ENCODE measurements at regions not wholly inside any gene's neighbourhood (a gene's known extent, or its start where the extent isn't known, plus 50 kb on each side); places are given as distances from the start of the nearest gene placed in this dataset.
"Not testable (repeated sequence)": the region's sequence is repeated elsewhere in the genome, so short reads cannot be mapped to it uniquely, and the experiment has no call there.

DNA sequence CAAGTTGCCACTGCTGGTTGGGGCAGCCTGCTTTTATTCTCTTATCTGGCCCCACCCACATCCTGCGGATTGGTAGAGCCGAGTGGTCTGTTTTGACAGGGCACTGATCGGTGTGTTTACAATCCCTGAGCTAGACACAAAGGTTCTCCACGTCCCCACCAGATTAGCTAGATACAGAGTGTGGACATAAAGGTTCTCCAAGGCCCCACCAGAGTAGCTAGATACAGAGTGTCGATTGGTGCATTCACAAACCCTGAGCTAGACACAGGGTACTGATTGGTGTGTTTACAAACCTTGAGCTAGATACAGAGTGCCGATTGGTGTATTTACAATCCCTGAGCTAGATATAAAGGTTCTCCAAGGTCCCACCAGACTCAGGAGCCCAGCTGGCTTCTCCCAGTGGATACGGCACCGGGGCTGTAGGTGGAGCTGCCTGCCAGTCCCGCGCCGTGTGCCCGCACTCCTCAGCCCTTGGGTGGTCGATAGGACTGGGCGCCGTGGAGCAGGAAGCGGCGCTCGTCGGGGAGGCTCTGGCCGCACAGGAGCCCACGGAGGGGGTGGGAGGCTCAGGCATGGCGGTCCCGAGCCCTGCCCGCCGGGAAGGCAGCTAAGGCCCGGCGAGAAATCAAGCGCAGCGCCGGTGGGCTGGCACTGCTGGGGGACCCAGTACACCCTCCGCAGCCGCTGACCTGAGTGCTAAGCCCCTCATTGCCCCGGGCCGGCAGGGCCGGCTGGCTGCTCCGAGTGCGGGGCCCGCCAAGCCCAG lies 157.8 kb upstream of the PPP1R3A start:
- DNase-seq = not testable (repeated sequence)

DNA sequence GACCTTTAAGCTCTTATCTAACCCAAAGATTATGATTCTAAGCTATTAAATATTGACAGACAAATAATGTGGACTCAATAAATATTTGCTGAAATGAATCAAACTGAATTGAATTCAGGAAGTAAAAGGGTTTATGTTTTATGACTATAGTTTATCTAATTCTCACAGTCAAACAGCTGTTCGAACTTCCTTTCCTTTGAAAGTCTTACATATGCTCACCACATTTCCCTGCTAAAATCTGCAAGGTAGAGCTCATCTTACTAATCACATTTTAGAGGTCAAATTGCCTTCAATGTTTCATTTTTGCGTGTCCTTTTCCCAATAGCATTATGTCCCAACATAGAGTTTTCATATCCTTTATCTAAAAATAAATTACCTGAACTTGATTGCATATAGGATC lies 154.9 kb upstream of the PPP1R3A start:
- no peak for DNase-seq

DNA sequence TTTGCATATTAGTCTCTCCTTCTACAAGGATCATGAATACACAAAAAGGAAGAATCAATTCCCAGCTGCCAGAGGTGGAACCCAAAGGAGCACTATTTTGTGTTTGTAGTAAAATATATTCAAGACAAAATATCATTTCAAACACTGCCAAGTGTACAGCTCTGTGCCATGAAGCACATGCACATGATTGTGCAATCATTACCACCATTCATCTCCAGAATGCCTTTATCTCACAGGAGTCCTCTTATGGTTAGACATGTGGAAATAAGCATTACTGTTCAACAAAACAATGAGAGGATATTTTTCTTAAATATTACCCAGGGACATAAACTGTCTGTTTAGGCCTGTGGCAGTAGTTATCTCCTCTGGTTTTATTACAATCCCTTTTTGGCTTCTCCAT lies 151.4 kb upstream of the PPP1R3A start:
- DNase-seq = no peak

DNA sequence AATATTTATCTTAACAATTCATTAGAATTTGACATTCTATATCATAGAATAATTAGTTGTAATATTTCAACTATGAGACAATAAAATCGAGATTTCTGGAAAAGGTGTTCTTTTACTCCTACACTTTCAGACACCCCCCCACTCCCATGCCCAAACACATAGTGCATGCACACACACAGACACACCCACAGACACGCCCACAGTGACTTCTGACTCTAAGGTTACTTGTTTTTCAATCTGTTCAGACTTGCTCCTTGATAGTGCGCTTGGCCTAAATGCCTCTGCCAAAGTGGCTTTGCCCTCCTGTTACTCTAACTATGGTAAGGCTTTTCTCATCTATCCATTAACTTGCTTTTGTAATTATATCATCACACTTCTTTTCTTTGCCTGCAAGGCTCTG lies 144.0 kb upstream of the PPP1R3A start:
- DNase-seq = no peak

DNA sequence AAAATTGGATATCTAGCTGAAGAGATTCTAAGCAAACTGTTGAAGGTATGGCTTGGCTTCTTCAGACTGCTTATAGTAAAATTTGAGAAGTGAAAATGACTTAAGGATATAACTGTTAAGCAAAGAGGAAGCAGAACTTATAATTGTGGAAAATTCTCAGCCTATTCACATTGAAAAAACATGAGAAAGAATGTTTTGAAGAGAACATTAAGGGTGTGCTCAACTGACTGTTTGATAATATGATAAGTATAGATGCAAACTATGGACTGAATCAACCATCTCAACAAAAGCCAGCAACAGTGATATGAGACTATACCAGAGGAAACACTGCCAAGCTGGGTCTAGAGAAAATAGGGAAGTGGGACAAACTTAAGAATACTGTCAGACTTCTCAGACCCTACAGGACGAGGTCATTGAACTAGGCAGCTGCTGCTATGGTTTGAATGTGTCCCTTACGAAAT lies 133.1 kb upstream of the PPP1R3A start:
- no peak for DNase-seq

DNA sequence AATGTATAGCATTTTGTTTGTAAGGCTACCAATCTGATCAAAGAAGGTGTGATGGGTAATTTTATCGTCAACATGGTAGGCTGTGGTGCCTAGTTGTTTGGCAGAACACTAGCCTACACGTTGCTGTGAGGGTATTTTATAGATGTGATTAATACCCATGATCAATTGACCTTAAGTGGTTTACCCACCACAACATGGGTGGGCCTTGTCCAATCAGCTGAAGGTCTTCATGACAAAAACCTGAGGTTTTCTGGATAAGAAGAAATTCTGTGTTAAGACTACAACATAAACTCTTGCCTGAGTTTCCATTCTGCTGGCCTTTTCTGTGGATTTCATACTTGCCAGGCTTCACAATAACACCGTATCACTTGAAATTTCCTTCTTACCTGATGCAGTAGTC lies 131.8 kb upstream of the PPP1R3A start:
- DNase-seq = no peak

DNA sequence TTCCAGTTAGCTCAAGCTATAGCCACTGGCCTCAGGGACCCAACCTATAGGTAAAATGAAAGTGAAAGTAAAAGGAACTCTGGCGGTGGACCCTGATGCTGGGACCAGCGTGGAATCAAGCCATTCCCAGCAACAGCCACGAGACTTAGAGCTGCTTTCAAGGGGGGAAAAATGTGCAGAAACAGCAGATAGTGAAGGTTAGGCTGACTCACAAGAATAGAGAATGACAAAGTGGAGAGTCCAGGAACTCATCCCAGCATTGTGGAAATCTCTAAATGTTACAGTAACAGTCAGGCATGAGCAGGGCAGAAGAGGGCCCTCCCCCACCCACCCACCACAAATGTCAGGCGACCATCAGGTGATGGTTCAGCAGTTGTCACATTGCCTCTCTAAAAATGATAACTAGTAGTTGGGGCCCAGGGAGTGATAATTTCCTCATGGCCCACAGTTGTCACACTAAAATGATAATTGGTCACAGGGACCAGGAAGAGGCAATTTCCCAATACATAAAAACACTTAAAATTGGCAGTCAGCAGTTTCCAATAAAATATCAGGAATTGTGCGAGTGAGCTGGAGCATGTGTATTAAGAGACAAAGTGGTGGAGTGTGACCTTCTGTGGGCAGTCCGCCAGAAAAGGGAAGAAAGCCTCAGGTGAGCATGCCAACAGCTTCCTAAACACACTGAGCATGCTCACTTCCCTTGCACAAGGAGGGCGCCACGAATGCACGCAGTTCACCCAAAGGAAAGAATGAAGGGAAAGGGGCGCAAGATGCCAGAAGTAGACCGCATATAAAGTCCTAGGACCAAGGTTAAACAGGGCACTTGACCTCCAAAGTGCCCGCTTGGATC lies 129.8 kb upstream of the PPP1R3A start:
- DNase-seq = no peak

DNA sequence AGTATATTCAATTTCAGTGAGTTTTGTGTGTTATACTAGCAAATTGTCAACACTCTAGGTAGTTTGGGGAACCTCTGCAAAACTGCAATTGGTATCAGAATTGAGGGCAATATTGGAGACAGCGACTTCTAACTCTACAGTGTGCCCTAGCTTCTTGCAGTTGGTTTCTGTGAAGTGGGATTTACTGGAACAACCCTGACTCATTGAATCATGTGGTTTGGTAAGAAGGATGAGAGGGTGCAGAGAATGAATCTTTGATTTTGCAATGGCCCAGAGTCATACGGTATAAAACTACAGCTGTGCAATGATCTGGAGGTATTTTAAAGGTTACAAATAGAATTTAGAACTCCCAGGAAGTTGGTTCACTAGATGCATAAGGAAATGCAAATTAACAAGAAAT lies 129.1 kb upstream of the PPP1R3A start:
- DNase-seq = no peak

DNA sequence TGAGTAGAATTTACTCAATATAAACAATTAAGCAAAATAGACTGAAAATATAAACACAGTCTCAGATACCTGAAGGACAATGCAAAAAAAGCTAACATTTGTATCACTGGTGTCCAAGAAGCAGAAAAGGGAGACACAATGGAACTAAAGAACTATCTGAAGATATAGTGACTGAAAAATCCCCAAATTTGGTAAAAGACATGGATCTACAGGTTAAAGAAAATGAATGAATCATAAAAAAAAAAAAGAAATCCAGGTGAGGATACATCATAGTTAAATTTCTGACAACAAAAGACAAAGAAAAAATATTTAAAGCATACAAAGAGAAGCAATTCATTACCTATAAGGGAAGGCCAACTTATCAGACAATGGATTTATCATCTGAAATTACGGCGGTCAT lies 114.7 kb upstream of the PPP1R3A start:
- DNase-seq = no peak

DNA sequence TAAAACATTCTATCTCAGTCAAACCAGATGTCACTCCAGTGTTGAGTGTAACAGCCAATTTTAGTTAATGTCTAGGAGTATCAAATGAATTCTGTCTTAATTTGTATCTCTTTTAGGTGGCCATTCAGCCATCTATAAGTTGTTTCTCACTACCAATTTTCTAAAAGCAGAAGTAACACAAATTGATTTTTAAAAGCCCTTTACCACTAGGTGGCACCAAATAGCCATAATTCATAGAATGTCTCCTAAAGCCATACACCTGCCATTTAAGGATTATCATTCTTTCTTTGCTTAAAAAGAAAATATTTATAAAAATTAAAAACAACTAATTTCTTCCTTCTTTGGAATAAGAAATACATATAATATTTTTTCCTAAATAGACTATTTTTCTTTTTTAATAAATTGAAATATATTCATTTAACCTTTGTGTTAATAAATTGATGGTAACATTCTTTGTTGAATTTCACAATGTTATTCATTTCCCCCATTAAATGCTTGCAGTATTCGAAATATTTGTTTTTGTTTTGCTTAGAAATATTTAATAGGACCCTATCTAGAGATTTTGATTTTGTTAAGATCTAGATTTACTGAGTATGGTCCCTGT lies 107.8 kb upstream of the PPP1R3A start:
- peak; percentile 31 for DNase-seq

DNA sequence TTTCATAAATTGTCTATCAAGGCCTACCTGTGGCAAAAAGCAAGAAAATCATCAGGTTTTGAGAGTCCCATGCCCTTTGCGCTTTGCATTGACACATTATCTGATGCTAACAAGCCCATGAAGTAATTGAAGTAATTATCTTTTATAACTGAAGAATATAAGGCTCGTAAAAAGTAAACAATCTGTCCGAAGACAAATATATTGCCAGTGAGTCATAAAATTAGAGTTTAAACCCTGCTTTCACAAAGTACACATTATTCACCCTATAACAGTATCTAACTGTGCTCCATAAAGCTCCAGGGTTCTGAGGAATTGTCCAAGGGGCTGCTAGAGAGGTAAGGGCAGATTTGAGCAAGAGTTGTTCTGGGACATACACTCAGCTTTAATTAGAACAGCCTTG lies 102.3 kb upstream of the PPP1R3A start:
- DNase-seq = no peak

DNA sequence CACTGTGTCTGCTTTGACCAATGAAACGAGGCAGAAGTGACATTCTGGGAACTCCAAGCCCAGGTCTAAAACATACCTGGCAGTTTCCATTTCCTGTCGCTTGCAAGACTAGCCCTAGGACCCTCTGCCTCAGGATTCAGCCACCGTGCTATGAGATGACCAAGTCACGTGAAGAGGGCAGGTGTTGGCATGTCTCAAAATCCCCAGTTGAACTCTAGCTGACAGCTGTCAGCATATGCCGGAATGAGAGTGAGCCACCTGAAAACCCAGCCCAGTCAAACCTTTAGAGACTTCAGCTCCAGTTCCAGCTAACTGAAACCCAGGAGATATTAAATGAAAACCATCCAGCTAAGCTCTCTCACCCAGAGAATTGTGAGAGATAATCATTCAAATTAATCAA lies 89.9 kb upstream of the PPP1R3A start:
- no peak for DNase-seq

DNA sequence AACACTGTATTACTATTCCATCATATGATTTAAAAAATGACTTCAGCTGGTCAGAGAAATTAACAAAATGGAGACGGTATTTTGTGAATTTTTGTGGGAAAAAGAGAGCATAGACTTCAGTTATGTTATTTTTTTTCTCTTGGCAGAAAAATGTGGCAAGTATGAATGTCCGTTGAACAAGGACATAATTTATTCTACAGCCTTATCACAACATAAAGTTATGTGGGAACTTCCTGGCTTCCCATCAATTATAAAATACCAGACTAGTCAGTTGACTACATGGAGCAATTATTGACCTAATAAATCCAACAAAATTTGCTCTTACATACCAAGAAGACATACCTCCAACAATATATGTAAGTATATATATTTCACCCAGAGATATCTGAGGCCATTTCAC lies 88.6 kb upstream of the PPP1R3A start:
- DNase-seq = no peak

DNA sequence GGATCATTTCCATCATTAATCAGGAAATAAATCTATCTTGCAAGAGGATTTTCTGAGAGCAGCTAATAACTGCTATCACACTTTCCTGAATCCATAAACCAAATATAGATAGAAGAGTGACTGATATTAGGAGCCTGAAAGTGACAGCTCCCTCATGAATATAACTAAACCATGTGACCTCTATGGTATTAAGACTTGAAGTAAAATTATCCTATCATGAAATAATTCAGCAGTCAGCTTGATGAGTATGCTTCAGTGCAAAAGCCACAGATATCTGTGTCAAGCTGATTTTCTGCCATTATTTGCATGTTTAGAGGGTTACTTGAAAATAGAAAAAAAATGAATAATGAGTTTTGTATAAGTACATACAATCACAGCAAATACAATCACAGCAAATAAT lies 80.1 kb upstream of the PPP1R3A start:
- no peak for DNase-seq

DNA sequence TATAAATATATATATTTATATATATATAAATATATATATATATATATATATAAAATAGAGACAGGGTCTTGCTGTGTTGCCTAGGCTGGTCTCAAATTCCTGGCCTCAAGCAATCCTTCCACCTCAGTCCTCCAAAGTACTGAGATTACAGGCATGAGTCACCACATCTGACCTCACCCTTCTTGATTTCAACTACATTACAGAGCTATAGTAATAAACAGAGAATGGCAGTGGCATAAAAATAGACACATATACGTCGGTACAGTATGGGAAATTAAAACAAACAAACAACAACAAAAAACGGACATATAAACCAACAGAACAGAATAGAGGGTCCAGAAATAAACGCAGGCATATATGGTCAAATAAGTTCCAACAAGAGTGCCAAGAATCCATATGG lies 77.6 kb upstream of the PPP1R3A start:
- no peak for DNase-seq

DNA sequence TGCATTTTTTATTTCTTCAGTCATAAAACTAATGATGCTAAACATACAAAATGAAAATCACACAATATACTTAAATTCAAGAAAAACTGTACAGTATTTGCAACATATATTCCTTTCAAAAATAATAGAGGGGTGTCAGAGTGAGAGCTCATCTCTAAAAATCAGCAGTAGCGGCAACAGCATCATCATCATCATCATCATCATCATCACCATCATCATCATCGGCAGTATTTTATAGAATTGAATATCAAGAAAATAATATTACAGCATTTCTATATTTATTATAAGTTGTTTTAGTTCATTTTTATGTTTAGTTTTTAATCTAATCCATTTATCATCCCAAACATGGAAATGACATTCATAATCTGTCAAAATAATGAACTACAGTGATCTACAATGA lies 67.4 kb upstream of the PPP1R3A start:
- no peak for DNase-seq

DNA sequence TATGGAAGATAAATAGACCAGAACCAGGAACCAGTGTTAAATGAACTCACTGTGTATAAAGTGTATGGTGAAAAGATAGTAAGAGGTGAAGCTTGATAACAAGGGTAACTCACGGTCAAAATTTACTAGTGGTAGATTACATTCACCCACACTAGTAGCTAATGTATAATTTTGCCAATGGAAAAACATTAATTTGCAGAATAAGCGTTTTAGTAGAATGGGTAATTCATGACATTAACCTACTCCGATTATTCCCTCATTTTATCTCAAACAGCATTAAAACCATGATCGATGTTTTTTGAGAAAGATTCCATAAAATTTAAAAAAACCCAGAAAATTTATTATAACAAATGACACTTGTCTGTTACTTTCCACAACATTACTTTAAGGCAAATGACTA lies 57.7 kb upstream of the PPP1R3A start:
- DNase-seq = no peak

DNA sequence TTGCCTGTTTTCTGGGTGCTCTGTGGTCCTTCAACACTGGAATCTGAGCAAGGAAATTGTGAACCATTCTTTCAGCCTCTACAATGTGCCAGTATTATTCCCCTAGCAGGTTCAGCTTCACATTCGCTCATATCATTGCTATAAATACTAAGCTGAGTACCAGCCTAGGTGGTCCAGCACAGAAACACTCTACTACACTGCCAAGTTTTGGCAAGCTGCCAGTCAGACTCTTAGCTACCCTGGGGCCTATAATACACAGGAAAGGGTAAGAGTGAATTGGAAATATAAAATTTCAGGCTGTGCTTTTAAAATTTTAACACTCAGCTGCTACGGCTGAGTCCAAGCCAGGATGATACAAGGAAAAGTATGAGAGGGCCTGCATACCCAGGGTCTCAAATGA lies 49.9 kb upstream of the PPP1R3A start:
- no peak for DNase-seq
